Embryonic facial prominence (tissue), 1 donor: ENCODE measurements at regions not wholly inside any gene's neighbourhood (a gene's known extent, or its start where the extent isn't known, plus 50 kb on each side); places are given as distances from the start of the nearest gene placed in this dataset.

Experiments
- DNase-seq: peaks from one replicate; pipeline ENCODE4 v3.0.0-alpha.2; 2016; ENCODE audit errors: extremely low spot score

DNA sequence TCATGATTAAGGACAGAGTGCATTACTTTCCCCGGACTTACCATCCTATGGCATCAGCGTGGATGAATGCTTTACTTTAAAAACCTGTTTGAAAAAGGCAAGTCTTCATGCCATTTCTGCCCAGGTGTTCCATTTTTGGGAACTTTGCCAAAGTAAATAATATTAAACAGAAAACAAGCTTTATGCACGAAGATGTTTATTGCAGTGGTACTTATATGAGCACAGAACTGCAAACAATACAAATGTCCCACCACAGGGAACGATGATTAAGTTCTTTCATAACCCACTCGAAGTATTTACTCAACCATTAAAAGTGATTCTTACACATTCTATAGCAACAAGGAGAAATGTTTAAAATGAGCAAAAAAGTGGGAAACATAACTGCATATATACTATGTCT lies 109.7 kb upstream of the GDF10 start:
- no peak for DNase-seq

DNA sequence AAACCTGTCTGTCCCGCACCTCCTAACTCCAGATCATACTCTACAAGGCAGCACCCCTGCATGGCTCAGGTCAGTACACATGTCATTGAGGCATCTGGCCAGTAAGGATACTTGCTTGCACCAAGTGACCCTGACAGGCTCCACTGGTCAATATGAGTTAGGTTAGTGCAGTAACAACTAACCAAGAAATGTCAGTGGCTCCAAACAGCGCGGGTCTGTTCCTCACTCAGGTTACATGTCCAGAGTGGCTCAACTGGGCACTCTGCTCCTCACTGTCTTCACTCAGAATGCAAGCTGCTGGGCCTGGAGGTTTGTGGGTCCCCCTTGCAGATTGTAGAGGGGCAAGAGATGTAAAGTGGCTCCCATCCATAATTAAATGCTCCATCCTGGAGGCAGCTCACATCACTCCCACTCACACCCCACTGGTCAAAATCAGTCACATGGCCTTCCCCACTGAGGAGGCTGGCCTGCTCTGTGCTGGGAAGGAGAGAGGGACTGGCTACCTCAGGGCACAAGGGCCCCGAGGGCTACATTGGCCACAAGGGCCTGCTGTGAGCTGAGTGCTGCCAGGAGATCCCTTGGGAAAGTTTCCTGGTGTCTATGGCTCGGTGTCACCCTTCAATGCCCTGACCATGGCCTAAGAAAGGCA lies 109.1 kb upstream of the GDF10 start:
- no peak for DNase-seq

DNA sequence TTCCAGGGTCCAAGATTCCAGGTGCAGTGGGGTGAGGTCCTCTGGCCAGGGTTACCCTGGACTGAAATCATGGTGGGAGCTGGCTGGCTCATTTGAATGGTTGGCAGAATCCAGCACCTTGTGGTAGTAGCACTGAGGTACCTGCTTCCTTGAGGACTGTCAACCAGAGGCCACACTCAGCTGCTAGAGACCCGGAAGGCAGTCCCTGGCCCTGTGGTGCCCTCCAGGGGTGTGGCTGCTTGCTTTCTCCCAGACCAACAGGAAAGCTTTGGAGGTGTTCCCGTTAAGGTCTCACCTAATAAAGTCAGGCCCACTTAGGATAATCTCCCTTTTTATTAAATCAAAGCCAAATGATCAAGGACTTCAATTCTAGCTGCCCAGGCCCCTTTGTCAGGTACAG lies 107.7 kb upstream of the GDF10 start:
- DNase-seq = no peak

DNA sequence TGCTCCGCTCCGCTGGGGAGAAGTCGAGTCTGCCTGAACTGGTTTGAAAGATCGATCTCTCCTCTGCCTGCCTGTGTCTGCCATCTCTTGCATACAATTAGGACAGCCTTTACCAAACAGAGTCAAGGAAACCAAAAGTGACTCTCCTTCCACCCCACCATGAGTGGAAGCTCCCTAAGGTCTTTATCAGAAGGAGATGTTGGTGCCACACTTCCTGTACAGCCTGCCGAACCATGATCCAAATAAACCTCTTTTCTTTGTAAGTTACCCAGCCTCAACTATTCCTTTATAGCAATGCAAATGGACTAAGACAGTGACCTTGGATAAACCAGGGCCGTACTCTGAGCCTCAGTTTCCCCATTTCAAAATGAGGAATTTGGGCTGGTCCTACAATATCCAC lies 106.3 kb upstream of the GDF10 start:
- no peak for DNase-seq

DNA sequence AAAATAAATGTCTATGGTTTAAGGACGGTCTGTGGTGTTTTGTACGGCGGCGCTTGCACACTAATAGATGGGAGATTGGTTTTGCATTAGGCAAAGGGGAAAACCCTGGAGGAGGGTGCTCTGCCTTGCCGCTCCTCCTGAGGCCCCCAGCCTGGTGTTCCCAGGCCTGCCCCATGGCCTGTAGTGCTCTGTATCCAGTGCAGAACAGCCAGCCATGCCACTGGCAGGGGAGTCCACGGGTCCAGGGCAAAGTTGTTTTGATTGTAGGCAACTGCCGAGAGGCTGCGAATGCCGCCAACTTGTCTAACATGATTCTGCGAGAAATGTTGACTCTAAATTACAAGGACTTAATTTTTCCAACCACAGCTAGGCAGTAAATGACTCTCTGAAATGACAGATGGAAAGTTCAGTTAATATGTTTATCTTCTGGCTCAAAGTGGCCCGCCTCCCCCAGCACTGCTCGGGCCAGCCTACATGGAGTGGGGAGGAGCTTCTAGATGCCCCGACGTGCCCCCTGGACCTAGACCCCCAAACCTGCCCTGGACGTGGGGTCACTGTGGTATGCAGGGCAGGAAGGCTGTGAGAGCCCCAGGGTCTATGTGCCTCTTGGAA lies 104.6 kb upstream of the GDF10 start:
- DNase-seq = no peak

DNA sequence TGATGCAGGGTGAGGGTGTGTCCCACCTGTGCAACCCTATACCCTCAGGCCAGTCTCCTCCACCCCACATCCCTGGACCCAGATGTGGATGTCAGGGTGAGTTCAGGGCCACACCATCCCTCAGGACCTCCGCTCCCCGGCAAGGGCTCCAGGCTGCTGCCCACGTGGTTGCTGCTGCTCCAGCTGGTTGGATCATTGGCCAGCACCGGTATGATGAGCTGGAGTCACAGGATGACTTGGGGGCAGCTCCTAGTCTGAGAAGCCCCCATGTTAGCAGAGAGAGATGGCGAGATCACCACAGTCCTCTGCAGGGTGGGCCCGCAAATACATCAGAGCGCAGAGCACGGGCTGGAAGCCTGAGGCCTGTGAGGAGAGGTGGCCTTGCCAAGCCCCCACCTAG lies 103.3 kb upstream of the GDF10 start:
- no peak for DNase-seq

DNA sequence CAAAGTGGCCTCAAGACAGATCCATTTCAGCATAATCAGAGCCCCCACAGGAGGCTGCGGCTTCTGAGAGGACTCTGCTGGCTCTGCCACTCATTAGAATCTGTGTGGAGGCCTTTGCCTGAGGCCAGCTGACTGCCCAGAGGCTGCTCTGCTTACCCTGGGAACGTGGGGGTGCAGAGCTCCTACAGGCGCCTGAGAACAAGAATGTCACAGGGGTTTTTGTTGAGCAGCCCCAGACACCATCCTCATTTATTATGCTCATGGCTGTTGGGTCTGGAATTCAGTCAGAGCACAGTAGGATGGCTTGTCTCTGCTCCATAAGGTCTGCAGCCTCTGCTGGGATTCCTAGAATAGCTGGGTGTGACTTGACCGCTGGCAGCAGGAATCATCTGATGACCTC lies 101.8 kb upstream of the GDF10 start:
- no peak for DNase-seq

DNA sequence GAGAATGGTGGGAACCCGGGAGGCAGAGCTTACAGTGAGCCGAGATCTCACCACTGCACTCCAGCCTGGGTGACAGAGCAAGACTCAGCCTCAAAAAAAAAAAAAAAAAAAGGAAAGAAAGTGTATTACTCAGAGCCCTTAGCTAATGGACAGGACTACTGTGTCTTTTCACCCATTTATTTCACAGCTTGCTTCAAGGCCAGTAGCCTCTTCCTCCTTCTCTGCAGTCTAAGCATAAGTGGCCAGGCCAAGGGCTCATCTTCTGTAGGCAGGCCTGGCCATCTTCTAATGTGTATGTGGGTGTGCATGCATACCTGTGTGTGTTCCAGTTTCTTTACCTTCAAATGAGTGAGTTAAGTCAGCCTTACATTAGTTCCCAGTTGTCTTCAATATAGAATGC lies 94.8 kb upstream of the GDF10 start:
- DNase-seq = no peak

DNA sequence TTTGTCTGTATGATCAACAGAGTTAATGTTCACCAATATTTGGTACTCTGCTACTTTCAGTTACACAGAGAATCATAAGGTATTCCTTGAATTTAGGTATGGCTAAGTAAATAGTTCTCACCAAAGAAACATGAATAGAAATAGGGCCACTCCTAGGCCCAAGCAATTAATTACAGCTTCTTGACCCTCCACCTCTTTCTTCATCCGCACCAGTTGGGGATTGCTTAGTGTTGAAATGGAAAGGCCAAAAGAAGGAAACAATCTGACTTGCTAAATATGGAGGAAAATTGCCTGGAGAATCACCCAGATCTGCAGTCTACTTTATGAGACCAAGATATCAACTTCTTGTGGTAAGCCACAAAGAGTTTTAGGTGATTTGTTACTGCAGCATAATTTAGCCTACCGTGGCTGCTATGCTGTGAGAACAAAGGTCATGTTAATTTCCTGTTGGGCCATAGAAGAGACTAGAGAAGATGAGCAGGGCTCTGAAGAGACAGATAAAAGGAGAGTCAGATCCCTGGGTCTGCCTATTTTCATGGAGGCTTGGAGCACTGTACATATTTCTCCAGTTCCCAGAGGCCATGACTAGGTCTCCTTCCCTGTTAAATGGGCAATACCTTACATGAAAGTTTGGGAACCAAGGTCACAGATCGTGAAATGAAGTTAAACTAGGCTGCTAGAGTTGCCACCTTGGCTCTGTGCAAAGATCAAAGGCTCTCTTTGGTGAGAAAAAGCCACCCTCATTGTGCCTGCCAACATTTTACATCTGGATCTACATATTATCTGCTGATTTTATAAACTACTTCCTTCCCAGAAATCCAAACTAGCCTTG lies 93.3 kb upstream of the GDF10 start:
- no peak for DNase-seq

DNA sequence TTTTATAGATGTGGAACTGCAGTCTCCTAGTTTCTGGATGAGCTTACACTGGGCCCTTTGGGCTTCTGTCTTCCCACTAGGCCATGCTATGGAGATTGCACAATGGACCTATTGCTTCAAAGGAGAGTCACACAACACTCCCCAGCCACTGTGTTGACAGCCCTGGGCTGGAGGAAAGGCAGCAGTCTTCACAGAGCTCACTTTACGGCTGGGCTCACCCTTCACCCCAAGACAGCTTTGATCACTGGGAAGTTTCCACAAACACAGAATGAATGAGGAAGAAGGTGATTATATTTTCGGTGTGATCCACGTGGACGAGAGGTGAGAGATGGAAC lies 92.7 kb upstream of the GDF10 start:
- DNase-seq = no peak

DNA sequence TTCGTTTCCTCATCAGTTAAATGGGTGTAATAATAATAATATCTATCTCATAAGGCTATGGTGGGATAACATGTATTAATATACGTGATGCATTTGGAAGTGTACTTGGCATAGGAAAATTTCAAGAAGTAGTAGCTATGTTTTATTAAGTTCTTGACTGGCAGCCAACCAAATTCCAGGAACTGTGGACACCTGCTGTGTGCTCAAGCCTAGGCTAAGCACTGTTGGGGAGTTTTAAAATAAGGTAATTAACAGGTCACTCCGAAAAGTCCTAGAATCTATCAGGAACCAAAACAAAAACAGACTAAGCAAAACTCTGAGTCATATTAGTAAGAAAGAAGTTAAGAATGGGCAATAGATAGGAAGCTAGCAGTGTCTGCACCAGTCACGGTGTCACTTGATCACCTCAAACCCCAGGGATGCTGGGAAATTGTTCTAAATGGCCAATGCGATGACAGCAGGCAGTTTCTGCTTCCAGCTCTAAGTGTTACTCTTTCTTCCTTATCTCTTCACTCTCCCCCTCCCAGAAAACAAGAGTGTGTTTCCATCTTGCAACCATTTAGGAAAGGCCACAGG lies 92.0 kb upstream of the GDF10 start:
- DNase-seq = no peak

DNA sequence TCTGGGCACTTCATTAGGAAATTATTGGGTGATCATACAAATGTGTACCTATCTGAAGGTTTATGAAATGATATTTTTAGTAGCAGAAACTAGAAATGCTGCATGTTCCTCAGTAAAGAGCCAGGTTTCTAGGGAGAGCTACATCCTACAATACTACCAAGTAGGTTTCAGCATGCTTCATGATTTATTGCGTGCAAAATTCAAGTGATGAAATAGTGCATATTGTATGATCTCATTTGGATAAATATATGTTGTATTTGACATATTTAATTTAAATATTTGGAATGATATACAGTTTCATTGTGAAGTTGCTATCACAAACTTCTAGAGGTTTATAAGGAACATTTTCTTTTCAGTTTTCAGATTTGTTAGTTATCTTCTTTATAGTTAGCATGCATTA lies 90.5 kb upstream of the GDF10 start:
- no peak for DNase-seq

DNA sequence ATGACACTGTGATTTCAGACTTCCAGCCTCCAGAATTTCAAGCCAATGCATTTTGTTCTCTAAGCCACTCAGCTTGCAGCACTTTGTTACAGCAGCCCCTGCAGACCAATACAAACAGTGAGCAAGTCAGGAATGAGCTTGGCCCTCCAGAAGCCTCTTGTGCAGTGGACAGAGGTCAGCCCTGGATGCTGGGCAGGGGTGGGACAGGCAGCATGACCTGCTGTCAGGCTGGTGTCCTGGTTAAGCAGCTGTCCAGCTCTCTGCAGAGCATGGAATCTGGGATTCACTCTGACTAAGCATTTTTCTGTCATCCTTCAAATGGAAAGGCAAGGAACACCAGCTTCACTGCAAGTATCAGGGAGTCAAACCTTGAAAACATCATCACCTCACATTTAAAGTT lies 85.5 kb upstream of the GDF10 start:
- DNase-seq = no peak

DNA sequence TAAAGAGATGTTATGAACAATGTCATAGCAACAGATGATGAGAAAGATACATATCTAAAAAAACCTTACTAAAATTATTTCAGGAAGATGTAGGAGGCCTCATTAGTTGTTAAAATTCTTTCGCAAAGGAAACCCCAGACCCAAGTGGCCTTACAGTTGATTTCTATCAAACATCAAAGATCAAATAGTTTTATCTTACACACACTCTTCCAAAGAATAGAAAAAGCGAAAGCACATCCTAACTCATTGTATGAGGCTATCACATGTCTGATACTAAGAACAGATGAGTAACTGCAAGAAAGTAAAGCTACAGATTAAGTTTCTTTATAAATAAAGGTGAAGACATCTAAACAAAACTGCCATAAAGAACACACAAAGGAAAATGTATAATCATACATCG lies 82.9 kb upstream of the GDF10 start:
- DNase-seq = no peak

DNA sequence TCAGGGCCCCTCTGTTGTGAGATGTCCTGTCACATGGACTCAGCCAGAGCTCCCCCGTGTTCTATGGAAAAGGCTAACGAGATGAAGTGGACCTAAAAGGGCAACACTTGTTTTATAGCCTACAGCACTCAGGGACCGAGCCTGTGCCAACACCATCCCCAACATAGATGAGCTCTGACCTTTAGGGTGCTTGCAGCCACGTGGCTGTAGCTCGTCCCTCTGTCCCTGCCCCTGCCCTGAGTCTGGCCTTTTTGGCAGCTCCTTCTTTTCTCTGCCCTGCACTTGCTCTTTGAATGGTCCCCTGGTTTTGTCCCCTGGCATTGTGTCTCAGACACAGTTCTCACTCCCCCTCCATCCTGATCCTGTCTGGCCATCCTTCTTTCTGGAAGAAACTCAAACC lies 81.2 kb upstream of the GDF10 start:
- DNase-seq = no peak

DNA sequence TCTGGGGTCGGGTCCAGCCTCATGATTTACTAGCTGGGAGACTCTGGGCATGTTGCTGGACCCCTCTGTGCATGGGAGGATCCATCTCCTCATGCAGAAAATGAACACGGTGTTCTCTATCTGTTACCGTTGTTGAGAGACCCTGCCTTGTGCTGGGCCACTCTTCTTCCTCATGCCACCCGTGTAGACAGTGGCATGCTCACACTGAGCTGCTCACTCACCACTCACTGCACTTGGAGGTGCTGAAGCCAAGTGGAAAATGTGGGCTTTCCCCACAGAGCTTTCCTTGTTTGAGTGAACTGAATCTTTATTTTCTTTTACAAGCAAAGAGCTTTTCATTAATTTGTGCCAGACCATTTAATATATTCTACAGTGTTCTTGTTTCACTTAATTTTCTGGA lies 77.5 kb upstream of the GDF10 start:
- no peak for DNase-seq

DNA sequence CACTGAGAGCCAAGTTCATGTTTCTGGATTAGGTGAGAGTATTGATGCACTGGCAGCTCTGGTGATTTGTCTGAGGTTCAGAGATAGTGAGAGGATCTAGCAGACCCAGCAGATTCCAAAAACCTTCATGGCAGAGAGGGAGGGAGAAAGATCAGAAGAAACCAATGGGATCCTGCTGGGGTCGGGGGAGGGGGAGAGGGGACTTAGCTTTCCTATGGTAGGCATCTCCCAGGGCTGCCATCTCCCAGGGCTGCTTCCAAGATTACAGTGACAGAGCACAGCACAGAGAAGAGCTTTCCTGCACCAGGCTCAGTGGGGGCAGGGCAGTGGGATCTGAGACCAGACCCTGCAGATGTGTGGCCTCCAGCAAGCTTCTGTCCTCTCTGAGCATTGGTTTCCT lies 76.8 kb upstream of the GDF10 start:
- no peak for DNase-seq

DNA sequence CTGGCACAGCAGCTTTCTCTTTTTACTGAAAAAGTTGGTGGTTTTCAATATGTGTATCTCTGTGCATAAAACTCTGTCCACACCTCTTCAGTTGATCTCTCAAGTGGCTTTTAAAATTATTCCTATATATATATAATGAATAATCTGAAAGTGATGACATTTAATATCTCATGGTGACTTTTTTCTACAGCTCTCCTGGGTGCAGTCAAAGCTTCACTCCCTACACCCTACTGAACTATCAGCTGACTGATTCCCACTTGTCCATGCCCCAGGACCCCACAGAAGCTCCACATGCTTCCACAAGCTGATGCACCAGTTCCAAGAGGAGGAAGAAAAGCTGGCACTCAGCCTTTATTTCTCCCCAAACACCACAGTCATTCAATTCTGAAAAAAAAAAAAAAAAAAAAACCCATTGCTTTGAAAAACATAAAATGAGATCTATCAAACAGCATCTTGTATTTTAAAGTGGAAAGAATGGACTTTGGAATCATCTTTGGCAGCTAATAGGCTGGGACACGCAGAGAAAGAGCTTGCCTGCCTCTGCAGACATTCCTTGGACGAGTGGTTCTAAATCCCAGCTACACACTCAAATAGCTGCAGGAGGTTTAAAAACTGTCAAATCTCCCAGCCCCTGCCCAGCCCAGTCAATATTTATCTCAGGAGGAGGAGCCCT lies 75.3 kb upstream of the GDF10 start:
- DNase-seq = no peak

DNA sequence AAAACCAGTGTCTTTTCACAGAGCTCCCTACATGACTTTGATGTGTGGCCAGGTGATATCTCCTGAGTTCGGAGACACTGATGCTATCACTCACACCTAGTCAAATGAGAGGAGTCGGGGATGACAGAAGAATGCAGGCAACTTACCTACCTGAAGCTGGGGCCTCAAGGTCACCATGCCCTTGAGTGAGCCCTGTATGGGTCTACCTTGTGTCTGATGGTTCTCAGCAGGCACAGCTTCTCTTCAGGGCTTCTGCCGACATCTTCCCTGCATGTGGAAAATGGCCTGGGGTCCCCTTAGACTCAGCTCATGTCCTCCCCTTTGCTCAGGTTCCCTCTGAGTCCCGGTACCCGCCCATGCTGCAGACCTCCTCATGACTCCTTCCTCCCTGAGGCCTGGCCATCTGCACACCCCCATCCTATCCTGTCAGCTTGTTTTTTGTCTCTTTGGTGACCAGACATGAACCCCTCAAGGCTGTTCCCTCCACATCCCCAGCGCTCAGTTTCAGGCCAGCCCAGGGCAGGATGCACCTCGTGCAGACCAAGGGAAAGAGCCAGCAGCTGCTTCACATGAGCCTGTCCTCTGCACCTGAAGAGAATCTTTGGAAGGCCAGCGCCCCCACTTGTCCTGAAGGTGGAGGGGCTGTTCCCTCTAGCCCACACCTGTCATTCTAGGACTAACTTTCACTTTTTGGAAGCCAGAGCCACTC lies 74.6 kb upstream of the GDF10 start:
- DNase-seq = no peak

DNA sequence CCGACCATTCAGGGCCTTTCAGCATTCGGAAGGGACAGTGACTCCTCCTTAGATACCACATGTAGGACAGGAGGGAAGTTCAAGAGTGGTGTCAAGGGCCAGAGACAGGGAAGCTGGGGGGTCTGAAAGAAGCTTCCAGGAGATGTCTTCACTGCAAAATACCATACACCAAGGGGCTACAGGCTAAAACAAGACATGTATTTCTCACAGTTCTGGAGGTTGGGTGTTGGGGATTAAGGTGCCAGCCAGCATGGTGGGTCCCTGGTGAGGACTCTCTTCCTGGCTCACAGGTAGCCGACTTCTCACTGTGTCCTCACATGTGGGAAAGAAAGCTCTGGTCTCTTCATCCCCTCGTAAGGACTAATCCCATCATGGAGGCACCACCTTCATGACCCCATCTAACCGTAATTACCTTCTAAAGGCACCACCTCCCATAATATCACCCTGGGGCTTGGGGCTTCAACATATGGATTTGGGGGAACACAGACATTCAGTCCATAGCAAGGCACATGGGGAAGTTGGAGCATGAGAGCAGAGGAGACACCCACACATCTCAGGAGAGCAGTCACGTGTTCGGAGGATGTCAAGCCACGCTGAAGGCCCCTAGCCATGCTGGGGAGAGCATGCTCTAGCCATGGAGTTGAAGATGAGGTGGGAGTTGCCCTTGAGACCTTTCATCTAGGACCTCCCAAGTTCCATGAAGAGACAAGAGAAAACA lies 73.9 kb upstream of the GDF10 start:
- DNase-seq = no peak

DNA sequence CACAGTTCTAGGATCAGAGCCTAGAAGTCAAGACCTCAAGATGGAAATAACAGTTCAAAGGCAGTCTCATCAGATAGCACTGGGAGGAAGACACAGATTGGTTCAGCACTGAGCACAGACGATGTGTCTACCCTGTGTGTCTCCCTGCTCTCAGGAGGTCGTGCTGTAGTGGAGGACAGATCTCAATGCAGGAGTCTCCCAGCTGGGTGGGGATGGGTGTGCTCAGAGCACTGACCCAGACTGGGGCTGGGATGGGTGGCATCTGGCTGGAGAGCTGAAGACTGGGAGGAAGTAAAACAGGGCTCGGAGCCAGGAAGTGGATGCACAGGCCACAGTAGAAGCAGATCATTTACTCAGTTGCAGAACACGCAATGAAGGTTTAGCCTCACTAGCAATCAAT lies 69.5 kb upstream of the GDF10 start:
- DNase-seq = no peak
